Fibroblast of lung (primary cell): ENCODE measurements at regions not wholly inside any gene's neighbourhood (a gene's known extent, or its start where the extent isn't known, plus 50 kb on each side); places are given as distances from the start of the nearest gene placed in this dataset.

Experiments used
- DNase-seq, 2 donors: peaks; one replicate each; pipeline versions ENCODE4 v3.0.0 to v3.0.0-alpha.2; 2010; ENCODE audit warnings: low read depth in 2 of 2
- H2AFZ ChIP-seq: 2 replicates; pipeline ENCODE4 v1.5.1; 2012; ENCODE audit warnings: low read length, control low read depth, inconsistent platforms
- H3K27ac ChIP-seq: 2 replicates; pipeline ENCODE4 v1.5.1; 2011; ENCODE audit warnings: low read length, control low read depth; ENCODE audit not compliant: insufficient read depth
- H3K27me3 ChIP-seq: 2 replicates; pipeline ENCODE4 v1.5.1; 2011; ENCODE audit warnings: mild to moderate bottlenecking, low read length; ENCODE audit not compliant: control insufficient read depth, insufficient read depth
- H3K36me3 ChIP-seq: 2 replicates; pipeline ENCODE4 v1.5.1; 2011; ENCODE audit warnings: low read length; ENCODE audit not compliant: control insufficient read depth, insufficient read depth
- H3K4me1 ChIP-seq: 2 replicates; pipeline ENCODE4 v1.5.1; 2011; ENCODE audit warnings: low read length; ENCODE audit not compliant: control insufficient read depth, insufficient read depth; ENCODE audit errors: extremely low read depth
- H3K4me2 ChIP-seq: 2 replicates; pipeline ENCODE4 v1.5.1; 2011; ENCODE audit warnings: low read length, control low read depth; ENCODE audit not compliant: insufficient read depth; ENCODE audit errors: extremely low read depth
- H3K4me3 ChIP-seq, 4 experiments: fragments of 200-600 bp in 1 of 4; sonication (generic) in 1 of 4; replicated peaks in 1 of 4; 2 replicates each; pipeline ENCODE4 v1.5.1; 2011 to 2016; ENCODE audit warnings: low read length in 4 of 4, low read depth in 3 of 4, mild to moderate bottlenecking in 3 of 4, control low read depth in 2 of 4, inconsistent platforms in 1 of 4, mixed read lengths in 1 of 4; ENCODE audit not compliant: insufficient read depth in 1 of 4; ENCODE audit errors: control extremely low read depth in 1 of 4
- H3K79me2 ChIP-seq: 2 replicates; pipeline ENCODE4 v1.5.1; 2012; ENCODE audit warnings: mild to moderate bottlenecking, low read length, inconsistent platforms; ENCODE audit not compliant: control insufficient read depth, insufficient read depth
- H3K9ac ChIP-seq: 2 replicates; pipeline ENCODE4 v1.5.1; 2011; ENCODE audit warnings: mild to moderate bottlenecking, low read length, control low read depth; ENCODE audit not compliant: insufficient read depth
- H3K9me3 ChIP-seq: 2 replicates; pipeline ENCODE4 v1.5.1; 2012; ENCODE audit warnings: low read depth, low read length; ENCODE audit not compliant: control insufficient read depth, insufficient read depth
- H4K20me1 ChIP-seq: 2 replicates; pipeline ENCODE4 v1.5.1; 2011; ENCODE audit warnings: low read length; ENCODE audit not compliant: control insufficient read depth, insufficient read depth; ENCODE audit errors: extremely low read depth
- EZH2 ChIP-seq: IDR thresholded peaks from 2 replicates; pipeline ENCODE4 v1.5.1; 2012; ENCODE audit warnings: low read length, control low read depth, mild to moderate bottlenecking; ENCODE audit errors: missing control alignments
- TF ChIP-seq, protein P1 (sequence below), 2 donors: IDR thresholded peaks in 1 of 2; conservative IDR thresholded peaks in 1 of 2; 1 replicate in 1 of 2; 2 replicates in 1 of 2; pipeline ENCODE4 v1.5.1; 2011 to 2012; ENCODE audit warnings: low read length in 2 of 2, control low read depth in 1 of 2, inconsistent platforms in 1 of 2, low read depth in 1 of 2, mild to moderate bottlenecking in 1 of 2

DNA sequence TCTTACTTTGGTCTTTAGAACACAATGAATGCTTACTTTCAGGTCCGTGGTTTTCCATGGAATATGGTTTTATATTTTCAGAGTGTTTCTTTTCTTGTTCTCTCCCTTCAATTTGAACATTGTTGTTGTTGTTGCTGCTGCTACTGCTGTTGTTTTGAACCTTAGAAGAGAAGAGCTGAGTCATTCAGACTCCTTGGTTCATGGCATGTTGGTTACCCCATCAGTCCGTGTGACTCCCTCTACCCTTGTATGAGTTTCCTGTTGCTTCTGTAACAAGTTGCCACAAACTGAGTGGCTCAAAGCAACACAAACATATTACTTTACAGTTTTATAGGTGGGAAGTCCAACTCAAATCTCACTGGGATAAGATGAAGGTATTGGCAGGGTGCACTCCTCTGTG, 511.0 kb downstream of the INSC start:
- no peaks in the 10 kb centered on the region for H3K9me3 ChIP-seq
- no peak overlapping the region for H3K27ac ChIP-seq
- no peaks in the 10 kb centered on the region for H3K36me3 ChIP-seq
- H3K9ac ChIP-seq, result no peak overlapping the region
- H3K4me3 ChIP-seq, result no peak overlapping the region
- no peaks in the 10 kb centered on the region for H3K79me2 ChIP-seq
- H3K27me3 ChIP-seq, result peaks cover 2% of the 10 kb centered on the region
- H3K4me1 ChIP-seq, result no peaks in the 10 kb centered on the region
- H2AFZ ChIP-seq, result no peak overlapping the region
- no peaks in the 10 kb centered on the region for H4K20me1 ChIP-seq
- TF ChIP-seq, protein P1, sequence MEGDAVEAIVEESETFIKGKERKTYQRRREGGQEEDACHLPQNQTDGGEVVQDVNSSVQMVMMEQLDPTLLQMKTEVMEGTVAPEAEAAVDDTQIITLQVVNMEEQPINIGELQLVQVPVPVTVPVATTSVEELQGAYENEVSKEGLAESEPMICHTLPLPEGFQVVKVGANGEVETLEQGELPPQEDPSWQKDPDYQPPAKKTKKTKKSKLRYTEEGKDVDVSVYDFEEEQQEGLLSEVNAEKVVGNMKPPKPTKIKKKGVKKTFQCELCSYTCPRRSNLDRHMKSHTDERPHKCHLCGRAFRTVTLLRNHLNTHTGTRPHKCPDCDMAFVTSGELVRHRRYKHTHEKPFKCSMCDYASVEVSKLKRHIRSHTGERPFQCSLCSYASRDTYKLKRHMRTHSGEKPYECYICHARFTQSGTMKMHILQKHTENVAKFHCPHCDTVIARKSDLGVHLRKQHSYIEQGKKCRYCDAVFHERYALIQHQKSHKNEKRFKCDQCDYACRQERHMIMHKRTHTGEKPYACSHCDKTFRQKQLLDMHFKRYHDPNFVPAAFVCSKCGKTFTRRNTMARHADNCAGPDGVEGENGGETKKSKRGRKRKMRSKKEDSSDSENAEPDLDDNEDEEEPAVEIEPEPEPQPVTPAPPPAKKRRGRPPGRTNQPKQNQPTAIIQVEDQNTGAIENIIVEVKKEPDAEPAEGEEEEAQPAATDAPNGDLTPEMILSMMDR (conservative IDR thresholded peaks at IDR 0.05 in 1 of 2, IDR thresholded peaks at IDR 0.05 in 1 of 2; ENCODE audit: low read depth in 1 of 2, low read length in 2 of 2), result no peak
- TF ChIP-seq EZH2, result no peak
- DNase-seq, result no peak
- H3K4me2 ChIP-seq, result no peak overlapping the region

- no peak overlapping the region for H3K4me2 ChIP-seq
- H2AFZ ChIP-seq, result no peak overlapping the region
- no peaks in the 10 kb centered on the region for H3K4me1 ChIP-seq
- TF ChIP-seq, protein P1 (conservative IDR thresholded peaks at IDR 0.05 in 1 of 2, IDR thresholded peaks at IDR 0.05 in 1 of 2; ENCODE audit: low read depth in 1 of 2, low read length in 2 of 2), result no peak
- TF ChIP-seq EZH2, result no peak
- no peaks in the 10 kb centered on the region for H3K36me3 ChIP-seq
- peak; percentile 42 to 70 for DNase-seq
- H3K79me2 ChIP-seq, result no peaks in the 10 kb centered on the region
- H3K27me3 ChIP-seq, result no peaks in the 10 kb centered on the region
- H3K9me3 ChIP-seq, result no peaks in the 10 kb centered on the region
- no peak overlapping the region for H3K9ac ChIP-seq
- no peak overlapping the region for H3K4me3 ChIP-seq
- H3K27ac ChIP-seq, result no peak overlapping the region
- no peaks in the 10 kb centered on the region for H4K20me1 ChIP-seq
Observed at GRCh38 chr11:15627560-15627959, 512.8 kb downstream of the INSC start.

DNA sequence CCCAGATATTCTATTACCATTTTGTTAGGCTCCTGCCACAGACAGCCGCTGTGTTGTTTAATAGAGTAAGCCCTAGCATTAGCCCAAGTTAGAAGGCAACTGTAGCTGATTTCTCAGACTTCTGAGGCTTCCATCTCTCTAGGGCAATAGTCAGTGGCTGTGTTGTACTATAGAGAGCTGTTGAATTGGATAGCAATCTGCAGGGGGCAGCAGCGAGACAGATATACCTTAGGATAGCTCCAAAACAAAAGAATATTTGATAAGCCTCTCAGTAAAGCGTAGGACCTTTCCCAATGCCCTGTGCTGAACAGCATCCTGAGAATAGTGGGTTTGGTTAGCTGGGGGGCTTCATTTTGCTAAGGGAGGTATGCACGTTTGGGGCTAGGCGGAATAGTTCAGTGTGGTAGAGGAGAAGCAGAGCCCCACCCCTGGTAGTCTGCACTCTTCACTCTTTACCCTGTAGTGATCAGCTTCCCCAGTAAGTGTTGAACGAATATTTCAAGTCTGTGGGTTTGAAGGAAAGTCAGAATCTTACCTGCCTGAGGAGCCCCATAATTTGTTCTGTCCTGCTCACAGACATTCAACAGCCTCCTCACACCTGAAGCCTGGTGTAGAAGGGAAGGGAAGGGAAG, 515.1 kb downstream of the INSC start:
- H3K27me3 ChIP-seq, result no peaks in the 10 kb centered on the region
- no peaks in the 10 kb centered on the region for H3K79me2 ChIP-seq
- H3K9me3 ChIP-seq, result no peaks in the 10 kb centered on the region
- H2AFZ ChIP-seq, result no peak overlapping the region
- H3K4me1 ChIP-seq, result no peaks in the 10 kb centered on the region
- DNase-seq, result peak in 1 of 2 donors; percentile 18
- no peaks in the 10 kb centered on the region for H4K20me1 ChIP-seq
- H3K4me3 ChIP-seq, result no peak overlapping the region
- no peaks in the 10 kb centered on the region for H3K36me3 ChIP-seq
- no peak overlapping the region for H3K9ac ChIP-seq
- no peak overlapping the region for H3K27ac ChIP-seq
- TF ChIP-seq, protein P1 (conservative IDR thresholded peaks at IDR 0.05 in 1 of 2, IDR thresholded peaks at IDR 0.05 in 1 of 2; ENCODE audit: low read depth in 1 of 2, low read length in 2 of 2), result peak; percentile 6 to 31
- TF ChIP-seq EZH2, result no peak
- H3K4me2 ChIP-seq, result no peak overlapping the region
